Liver (tissue), 8 donors: ENCODE measurements at regions not wholly inside any gene's neighbourhood (a gene's known extent, or its start where the extent isn't known, plus 50 kb on each side); places are given as distances from the start of the nearest gene placed in this dataset.

Source experiments
- DNase-seq: peaks from one replicate; pipeline ENCODE4 v3.0.0-alpha.2; 2017; ENCODE audit warnings: low spot score
- H3K27ac ChIP-seq, 2 donors: one replicate each; pipeline ENCODE4 v1.7.0; 2013; ENCODE audit warnings: inconsistent platforms in 2 of 2, low read length in 2 of 2, control low read depth in 1 of 2, low read depth in 1 of 2, mild to moderate bottlenecking in 1 of 2
- H3K27me3 ChIP-seq, 4 donors: one replicate each; pipeline versions ENCODE4 v1.6.1 to v1.7.0; 2013; ENCODE audit warnings: low read length in 3 of 4, inconsistent platforms in 1 of 4, mild to moderate bottlenecking in 1 of 4, moderate library complexity in 1 of 4; ENCODE audit not compliant: control insufficient read depth in 4 of 4, insufficient read depth in 4 of 4
- H3K36me3 ChIP-seq, 4 donors: one replicate each; pipeline versions ENCODE4 v1.6.1 to v1.7.0; 2013; ENCODE audit warnings: low read length in 3 of 4, mild to moderate bottlenecking in 3 of 4, low read depth in 1 of 4, moderate library complexity in 1 of 4; ENCODE audit not compliant: control insufficient read depth in 4 of 4, insufficient read depth in 3 of 4
- H3K4me1 ChIP-seq, 4 donors: one replicate each; pipeline versions ENCODE4 v1.6.1 to v1.7.0; 2013; ENCODE audit warnings: low read length in 3 of 4, mild to moderate bottlenecking in 3 of 4, moderate library complexity in 1 of 4; ENCODE audit not compliant: control insufficient read depth in 4 of 4, insufficient read depth in 4 of 4
- H3K4me3 ChIP-seq, 3 donors: one replicate each; pipeline versions ENCODE4 v1.6.1 to v1.7.0; 2013; ENCODE audit warnings: low read length in 3 of 3, control low read depth in 1 of 3, low read depth in 1 of 3, mild to moderate bottlenecking in 1 of 3
- H3K9ac ChIP-seq, 2 donors: one replicate each; pipeline ENCODE4 v1.7.0; 2013; ENCODE audit warnings: low read length in 2 of 2, mild to moderate bottlenecking in 2 of 2, moderate library complexity in 2 of 2, control low read depth in 1 of 2, low read depth in 1 of 2
- H3K9me3 ChIP-seq, 4 donors: one replicate each; pipeline versions ENCODE4 v1.6.1 to v1.7.0; 2013; ENCODE audit warnings: low read length in 3 of 4; ENCODE audit not compliant: control insufficient read depth in 4 of 4
- ATF3 ChIP-seq: IDR thresholded peaks from 2 replicates; pipeline ENCODE4 v1.6.1; 2016; ENCODE audit warnings: antibody characterized with exemption
- EGR1 ChIP-seq, 2 donors: IDR thresholded peaks; 2 replicates each; pipeline ENCODE4 v1.6.1; 2016 to 2018; ENCODE audit warnings: antibody characterized with exemption in 2 of 2, low read depth in 2 of 2
- FOXA1 ChIP-seq: IDR thresholded peaks from 2 replicates; pipeline ENCODE4 v1.6.1; 2016; ENCODE audit warnings: antibody characterized with exemption
- FOXA2 ChIP-seq: IDR thresholded peaks from 2 replicates; pipeline ENCODE4 v1.6.1; 2016; ENCODE audit warnings: antibody characterized with exemption
- HNF4A ChIP-seq, 2 donors: conservative IDR thresholded peaks; 2 replicates each; pipeline ENCODE4 v1.6.1; 2016; ENCODE audit warnings: antibody characterized with exemption in 2 of 2, mild to moderate bottlenecking in 2 of 2
- HNF4G ChIP-seq: IDR thresholded peaks from 2 replicates; pipeline ENCODE4 v1.6.1; 2016; ENCODE audit warnings: antibody characterized with exemption
- JUND ChIP-seq, 2 donors: IDR thresholded peaks; 2 replicates each; pipeline ENCODE4 v1.6.1; 2016; ENCODE audit warnings: antibody characterized with exemption in 2 of 2
- NR2F2 ChIP-seq: IDR thresholded peaks from 2 replicates; pipeline ENCODE4 v1.6.1; 2016; ENCODE audit warnings: antibody characterized with exemption
- RAD21 ChIP-seq, 2 donors: IDR thresholded peaks; 2 replicates each; pipeline ENCODE4 v1.6.1; 2016; ENCODE audit warnings: antibody characterized with exemption in 2 of 2, mild to moderate bottlenecking in 2 of 2
- RXRA ChIP-seq, 2 donors: IDR thresholded peaks; 2 replicates each; pipeline ENCODE4 v1.6.1; 2017 to 2018; ENCODE audit warnings: antibody characterized with exemption in 2 of 2, mild to moderate bottlenecking in 1 of 2
- TAF1 ChIP-seq: conservative IDR thresholded peaks from 2 replicates; pipeline ENCODE4 v1.6.1; 2016; ENCODE audit warnings: antibody characterized with exemption, mild to moderate bottlenecking
- YY1 ChIP-seq: IDR thresholded peaks from 2 replicates; pipeline ENCODE4 v1.6.1; 2016; ENCODE audit warnings: antibody characterized with exemption, mild to moderate bottlenecking
- ZBTB33 ChIP-seq: IDR thresholded peaks from 2 replicates; pipeline ENCODE4 v1.6.1; 2016; ENCODE audit warnings: antibody characterized with exemption
- WGBS: extraction: QIAGEN DNeasy Blood & Tissue Kit; methylation state at CpG from one replicate; pipeline ENCODE4 v1.1.7; 2013; 5-methylcytosine and 5-hydroxymethylcytosine counted together
- TF ChIP-seq, protein P1 (sequence below): IDR thresholded peaks from 2 replicates; pipeline ENCODE4 v1.6.1; 2016; ENCODE audit warnings: antibody characterized with exemption
- TF ChIP-seq, protein P2 (sequence below): IDR thresholded peaks from 2 replicates; pipeline ENCODE4 v1.6.1; 2016; ENCODE audit warnings: antibody characterized with exemption, mild to moderate bottlenecking
- TF ChIP-seq, protein P3 (sequence below): fragments of 150-350 bp; IDR thresholded peaks from 2 replicates; pipeline ENCODE4 v1.5.1; 2017; ENCODE audit warnings: improper control_type of control experiment, low read depth, low read length; ENCODE audit not compliant: missing input control
- donor health status: healthy.
- donor health status: healthy.
- donor health status: healthy.
- donor health status: healthy.
- donor health status: healthy.

DNA sequence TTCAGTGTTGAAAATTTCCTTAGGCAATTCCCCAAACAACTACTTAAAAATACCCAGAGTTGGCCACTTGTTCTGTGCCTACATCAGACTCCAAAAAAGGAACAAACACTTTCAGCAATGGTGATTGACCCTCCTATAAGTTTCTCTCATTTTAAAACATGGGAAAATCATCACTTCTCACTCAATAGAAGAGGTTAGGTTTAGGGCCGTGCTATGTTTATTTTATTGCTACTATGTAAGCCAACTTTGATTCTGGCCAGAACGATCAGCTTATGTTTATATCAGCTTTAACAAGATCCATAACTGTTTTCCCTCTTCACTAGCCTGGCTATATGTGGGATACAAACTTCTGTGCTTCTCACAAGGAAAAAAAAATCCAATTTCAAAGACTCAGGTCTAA, 133.1 kb downstream of the MTNR1A start:
- WGBS = 51% methylated on average over 2 of the region's 2 CpGs

More for the DNA sequence above, 133.1 kb downstream of the MTNR1A start:
- DNase-seq = no peak
- no peaks in the 10 kb centered on the region for H3K4me1 ChIP-seq
- H3K9ac ChIP-seq = no peak overlapping the region
- TF ChIP-seq YY1 (no peak), FOXA1 (no peak), ZBTB33 (no peak), ATF3 (no peak), RXRA (IDR thresholded peaks at IDR 0.05) (no peak), FOXA2 (no peak), HNF4G (no peak), EGR1 (IDR thresholded peaks at IDR 0.05; ENCODE audit: low read depth in 2 of 2) (no peak), RAD21 (IDR thresholded peaks at IDR 0.05) (no peak), NR2F2 (no peak), TAF1 (no peak), HNF4A (conservative IDR thresholded peaks at IDR 0.05) (no peak), JUND (IDR thresholded peaks at IDR 0.05) (no peak)
- TF ChIP-seq, protein P1, sequence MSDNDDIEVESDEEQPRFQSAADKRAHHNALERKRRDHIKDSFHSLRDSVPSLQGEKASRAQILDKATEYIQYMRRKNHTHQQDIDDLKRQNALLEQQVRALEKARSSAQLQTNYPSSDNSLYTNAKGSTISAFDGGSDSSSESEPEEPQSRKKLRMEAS = no peak
- TF ChIP-seq, protein P2, sequence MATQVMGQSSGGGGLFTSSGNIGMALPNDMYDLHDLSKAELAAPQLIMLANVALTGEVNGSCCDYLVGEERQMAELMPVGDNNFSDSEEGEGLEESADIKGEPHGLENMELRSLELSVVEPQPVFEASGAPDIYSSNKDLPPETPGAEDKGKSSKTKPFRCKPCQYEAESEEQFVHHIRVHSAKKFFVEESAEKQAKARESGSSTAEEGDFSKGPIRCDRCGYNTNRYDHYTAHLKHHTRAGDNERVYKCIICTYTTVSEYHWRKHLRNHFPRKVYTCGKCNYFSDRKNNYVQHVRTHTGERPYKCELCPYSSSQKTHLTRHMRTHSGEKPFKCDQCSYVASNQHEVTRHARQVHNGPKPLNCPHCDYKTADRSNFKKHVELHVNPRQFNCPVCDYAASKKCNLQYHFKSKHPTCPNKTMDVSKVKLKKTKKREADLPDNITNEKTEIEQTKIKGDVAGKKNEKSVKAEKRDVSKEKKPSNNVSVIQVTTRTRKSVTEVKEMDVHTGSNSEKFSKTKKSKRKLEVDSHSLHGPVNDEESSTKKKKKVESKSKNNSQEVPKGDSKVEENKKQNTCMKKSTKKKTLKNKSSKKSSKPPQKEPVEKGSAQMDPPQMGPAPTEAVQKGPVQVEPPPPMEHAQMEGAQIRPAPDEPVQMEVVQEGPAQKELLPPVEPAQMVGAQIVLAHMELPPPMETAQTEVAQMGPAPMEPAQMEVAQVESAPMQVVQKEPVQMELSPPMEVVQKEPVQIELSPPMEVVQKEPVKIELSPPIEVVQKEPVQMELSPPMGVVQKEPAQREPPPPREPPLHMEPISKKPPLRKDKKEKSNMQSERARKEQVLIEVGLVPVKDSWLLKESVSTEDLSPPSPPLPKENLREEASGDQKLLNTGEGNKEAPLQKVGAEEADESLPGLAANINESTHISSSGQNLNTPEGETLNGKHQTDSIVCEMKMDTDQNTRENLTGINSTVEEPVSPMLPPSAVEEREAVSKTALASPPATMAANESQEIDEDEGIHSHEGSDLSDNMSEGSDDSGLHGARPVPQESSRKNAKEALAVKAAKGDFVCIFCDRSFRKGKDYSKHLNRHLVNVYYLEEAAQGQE = no peak
- TF ChIP-seq, protein P3, sequence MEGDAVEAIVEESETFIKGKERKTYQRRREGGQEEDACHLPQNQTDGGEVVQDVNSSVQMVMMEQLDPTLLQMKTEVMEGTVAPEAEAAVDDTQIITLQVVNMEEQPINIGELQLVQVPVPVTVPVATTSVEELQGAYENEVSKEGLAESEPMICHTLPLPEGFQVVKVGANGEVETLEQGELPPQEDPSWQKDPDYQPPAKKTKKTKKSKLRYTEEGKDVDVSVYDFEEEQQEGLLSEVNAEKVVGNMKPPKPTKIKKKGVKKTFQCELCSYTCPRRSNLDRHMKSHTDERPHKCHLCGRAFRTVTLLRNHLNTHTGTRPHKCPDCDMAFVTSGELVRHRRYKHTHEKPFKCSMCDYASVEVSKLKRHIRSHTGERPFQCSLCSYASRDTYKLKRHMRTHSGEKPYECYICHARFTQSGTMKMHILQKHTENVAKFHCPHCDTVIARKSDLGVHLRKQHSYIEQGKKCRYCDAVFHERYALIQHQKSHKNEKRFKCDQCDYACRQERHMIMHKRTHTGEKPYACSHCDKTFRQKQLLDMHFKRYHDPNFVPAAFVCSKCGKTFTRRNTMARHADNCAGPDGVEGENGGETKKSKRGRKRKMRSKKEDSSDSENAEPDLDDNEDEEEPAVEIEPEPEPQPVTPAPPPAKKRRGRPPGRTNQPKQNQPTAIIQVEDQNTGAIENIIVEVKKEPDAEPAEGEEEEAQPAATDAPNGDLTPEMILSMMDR = no peak
- H3K36me3 ChIP-seq = no peaks in the 10 kb centered on the region
- no peak overlapping the region for H3K4me3 ChIP-seq
- peaks cover 0 to 2% (median 0%) of the 10 kb centered on the region in 4 donors for H3K27me3 ChIP-seq
- no peak overlapping the region for H3K27ac ChIP-seq
- H3K9me3 ChIP-seq = no peaks in the 10 kb centered on the region
